Astrocyte of the cerebellum (primary cell): ENCODE measurements at regions not wholly inside any gene's neighbourhood (a gene's known extent, or its start where the extent isn't known, plus 50 kb on each side); places are given as distances from the start of the nearest gene placed in this dataset.

Source experiments
- DNase-seq: peaks from one replicate; pipeline ENCODE4 v3.0.0-alpha.2; 2011; ENCODE audit warnings: low read depth
- H3K4me3 ChIP-seq: 2 replicates; pipeline ENCODE4 v1.5.1; 2011; ENCODE audit warnings: mild to moderate bottlenecking, low read depth, low read length, moderate library complexity
- in situ Hi-C: cut with HindIII; loops from 2 replicates; pipeline ENCODE4 v1.10.0; 2017; ENCODE audit warnings: low sequenced_read_pairs
- TF ChIP-seq, protein P1 (sequence below): IDR thresholded peaks from 2 replicates; pipeline ENCODE4 v1.5.1; 2012; ENCODE audit warnings: low read length, low read depth, moderate library complexity, mild to moderate bottlenecking; ENCODE audit errors: missing control alignments

DNA sequence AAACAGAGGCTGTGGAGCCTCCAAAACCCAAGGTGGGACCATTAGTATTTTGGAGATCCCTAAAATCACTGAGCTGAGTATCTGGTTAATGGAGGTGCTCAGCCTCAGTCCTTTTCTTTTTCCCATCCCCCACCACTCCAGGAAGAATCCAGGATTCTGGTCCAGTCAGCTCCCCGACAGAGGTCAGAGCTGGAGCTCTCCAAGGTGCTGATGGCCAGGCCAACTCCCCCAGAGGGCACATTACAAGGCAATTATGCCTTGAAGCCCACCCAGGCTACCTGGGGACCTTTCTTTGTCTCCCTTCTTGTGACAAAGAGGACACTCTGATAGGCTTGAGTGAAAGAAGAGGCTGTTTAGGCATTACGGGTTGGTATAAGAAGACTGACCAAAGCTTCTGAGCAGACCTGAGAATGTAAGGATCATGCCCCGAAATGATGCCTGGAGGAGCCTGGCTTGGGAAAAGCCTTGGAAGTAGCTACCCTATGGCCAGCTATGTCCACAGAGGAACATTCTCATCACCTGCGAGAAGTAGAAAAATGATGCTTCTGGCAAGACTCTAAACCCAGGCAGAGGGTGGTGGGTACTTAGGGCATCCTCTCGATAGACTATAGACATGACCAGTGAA lies 102.5 kb upstream of the LDAH start:
- no peak overlapping the region for H3K4me3 ChIP-seq
- no peak for DNase-seq
- in situ Hi-C loops, result no loop called here
- TF ChIP-seq, protein P1, sequence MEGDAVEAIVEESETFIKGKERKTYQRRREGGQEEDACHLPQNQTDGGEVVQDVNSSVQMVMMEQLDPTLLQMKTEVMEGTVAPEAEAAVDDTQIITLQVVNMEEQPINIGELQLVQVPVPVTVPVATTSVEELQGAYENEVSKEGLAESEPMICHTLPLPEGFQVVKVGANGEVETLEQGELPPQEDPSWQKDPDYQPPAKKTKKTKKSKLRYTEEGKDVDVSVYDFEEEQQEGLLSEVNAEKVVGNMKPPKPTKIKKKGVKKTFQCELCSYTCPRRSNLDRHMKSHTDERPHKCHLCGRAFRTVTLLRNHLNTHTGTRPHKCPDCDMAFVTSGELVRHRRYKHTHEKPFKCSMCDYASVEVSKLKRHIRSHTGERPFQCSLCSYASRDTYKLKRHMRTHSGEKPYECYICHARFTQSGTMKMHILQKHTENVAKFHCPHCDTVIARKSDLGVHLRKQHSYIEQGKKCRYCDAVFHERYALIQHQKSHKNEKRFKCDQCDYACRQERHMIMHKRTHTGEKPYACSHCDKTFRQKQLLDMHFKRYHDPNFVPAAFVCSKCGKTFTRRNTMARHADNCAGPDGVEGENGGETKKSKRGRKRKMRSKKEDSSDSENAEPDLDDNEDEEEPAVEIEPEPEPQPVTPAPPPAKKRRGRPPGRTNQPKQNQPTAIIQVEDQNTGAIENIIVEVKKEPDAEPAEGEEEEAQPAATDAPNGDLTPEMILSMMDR, result no peak

DNA sequence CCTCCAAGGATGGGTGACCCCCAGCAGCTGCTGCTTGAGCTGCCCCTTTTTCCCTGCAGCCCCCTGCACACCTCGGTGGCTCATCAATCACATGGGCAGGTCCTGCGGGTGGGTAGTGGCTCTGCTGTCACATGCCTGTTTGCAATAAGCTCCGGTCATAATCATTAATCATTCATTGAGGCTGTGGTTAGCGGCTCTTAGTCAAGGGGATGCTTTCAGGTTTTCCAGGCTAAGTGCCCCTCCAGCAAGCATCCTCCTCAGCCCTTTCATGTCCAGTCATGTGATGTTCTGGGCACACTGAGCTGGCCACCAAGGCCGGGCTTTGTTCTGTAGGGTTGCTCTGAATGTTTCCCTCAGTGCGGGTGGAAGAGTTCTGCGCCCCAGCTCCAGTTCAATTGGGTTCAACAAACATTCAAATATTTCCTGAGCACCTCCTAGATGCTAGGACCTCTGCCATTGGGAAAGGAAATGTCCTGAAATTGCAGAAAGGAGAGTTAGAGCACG lies 96.4 kb upstream of the LDAH start:
- in situ Hi-C loops, result no loop called here
- no peak for DNase-seq

GRCh38 chr2:20917719-20918572 lies 95.0 kb upstream of the LDAH start:
- H3K4me3 ChIP-seq, result no peak overlapping the region
- TF ChIP-seq, protein P1, result no peak
- DNase-seq, result no peak
- in situ Hi-C loops, result no loop called here

More for the DNA sequence above, 96.4 kb upstream of the LDAH start:
- no peak overlapping the region for H3K4me3 ChIP-seq
- TF ChIP-seq, protein P1, result no peak

DNA sequence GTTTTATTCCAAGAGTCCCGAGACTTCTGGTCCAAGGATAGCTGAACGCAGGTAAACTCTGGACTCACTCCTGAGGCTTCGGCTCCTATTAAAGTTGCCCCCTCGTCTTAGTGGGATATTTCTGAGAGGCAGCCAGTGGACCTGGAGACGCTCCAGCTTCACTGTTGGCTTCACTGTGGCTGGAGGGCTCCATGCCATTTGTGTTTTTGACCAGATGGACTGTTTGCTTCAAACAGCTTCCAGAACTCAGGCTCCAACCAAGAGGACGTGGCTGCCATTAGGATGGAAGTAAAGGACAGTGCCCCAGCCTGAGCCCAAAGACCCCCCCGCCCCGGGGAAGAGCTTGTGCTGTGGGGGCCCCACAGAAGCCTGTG lies 94.4 kb upstream of the LDAH start:
- H3K4me3 ChIP-seq, result no peak overlapping the region
- in situ Hi-C loops, result no loop called here
- TF ChIP-seq, protein P1, result no peak
- DNase-seq, result no peak

DNA sequence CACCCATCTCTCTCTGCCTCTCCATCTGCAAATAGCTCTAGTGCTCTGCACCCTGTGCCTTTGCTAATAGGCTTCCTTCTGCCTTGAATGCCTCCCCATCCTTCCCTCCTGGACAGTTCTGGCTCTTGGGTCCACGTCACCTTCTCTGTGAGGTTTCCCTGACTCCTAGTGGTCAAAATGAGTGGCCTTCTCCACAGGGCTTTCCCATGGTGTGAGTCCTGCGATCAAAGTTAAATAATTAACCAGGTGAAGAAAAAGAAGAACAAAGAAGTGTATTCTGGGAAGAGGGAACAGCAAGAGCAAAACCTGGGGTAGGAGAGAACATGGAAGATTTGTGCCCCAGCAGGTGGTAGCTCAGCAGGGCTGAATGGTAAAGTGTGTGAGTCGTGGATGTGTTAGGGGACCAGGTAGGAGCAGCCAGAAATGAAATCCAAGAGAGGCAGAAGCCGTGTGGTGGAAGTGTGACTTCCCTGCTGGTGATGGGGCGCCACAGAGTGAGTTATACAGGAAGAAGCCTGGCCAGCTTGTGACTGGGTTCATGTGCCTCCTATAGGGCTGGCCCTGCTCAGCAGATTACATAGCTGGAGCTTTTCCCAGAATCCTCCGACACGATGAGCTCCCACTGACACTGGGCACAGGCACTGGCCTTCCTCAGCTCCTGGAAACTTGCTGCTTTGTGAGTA lies 93.8 kb upstream of the LDAH start:
- H3K4me3 ChIP-seq, result no peak overlapping the region
- no peak for DNase-seq
- in situ Hi-C loops, result no loop called here
- TF ChIP-seq, protein P1, result peak; percentile 19

- no peak for DNase-seq
- in situ Hi-C loops, result no loop called here
- TF ChIP-seq, protein P1, result no peak
- no peak overlapping the region for H3K4me3 ChIP-seq
Measured at GRCh38 chr2:20915271-20915670, 92.4 kb upstream of the LDAH start.
